ENCODE measurements at regions not wholly inside any gene's neighbourhood (a gene's known extent, or its start where the extent isn't known, plus 50 kb on each side); places are given as distances from the start of the nearest gene placed in this dataset.

DNA sequence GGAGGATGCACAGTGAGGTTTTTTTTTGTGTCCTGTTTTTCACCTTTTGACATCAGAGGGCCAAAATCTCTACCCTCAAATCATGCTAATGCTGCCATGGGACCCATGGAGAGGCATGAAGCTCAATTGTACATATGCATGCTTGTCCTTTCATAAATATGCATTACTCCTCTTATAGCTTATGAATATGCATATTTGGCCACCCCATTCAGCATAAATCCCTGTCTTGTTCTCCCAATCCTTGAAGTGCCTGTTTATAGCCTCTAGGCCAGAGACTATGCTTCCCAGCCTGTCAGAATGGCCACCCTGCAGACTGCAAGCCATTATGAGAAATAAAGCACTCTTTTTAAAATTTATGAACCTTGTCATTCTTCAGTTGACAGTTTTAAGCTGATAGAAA, 696.4 kb upstream of the ZNF804A start:
- TF ChIP-seq, protein P1, sequence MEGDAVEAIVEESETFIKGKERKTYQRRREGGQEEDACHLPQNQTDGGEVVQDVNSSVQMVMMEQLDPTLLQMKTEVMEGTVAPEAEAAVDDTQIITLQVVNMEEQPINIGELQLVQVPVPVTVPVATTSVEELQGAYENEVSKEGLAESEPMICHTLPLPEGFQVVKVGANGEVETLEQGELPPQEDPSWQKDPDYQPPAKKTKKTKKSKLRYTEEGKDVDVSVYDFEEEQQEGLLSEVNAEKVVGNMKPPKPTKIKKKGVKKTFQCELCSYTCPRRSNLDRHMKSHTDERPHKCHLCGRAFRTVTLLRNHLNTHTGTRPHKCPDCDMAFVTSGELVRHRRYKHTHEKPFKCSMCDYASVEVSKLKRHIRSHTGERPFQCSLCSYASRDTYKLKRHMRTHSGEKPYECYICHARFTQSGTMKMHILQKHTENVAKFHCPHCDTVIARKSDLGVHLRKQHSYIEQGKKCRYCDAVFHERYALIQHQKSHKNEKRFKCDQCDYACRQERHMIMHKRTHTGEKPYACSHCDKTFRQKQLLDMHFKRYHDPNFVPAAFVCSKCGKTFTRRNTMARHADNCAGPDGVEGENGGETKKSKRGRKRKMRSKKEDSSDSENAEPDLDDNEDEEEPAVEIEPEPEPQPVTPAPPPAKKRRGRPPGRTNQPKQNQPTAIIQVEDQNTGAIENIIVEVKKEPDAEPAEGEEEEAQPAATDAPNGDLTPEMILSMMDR (conservative IDR thresholded peaks at IDR 0.05; ENCODE audit: low read depth, low read length): no peak
- no peak for TF ChIP-seq EZH2 (IDR thresholded peaks at IDR 0.05; ENCODE audit: low read length, unreplicated experiment)
- no peak for TF ChIP-seq EZH2phosphoT487 (IDR thresholded peaks at IDR 0.05; ENCODE audit: borderline replicate concordance, low read length)
